Effector memory CD4-positive, alpha-beta T cell (primary cell): ENCODE measurements at regions not wholly inside any gene's neighbourhood (a gene's known extent, or its start where the extent isn't known, plus 50 kb on each side); places are given as distances from the start of the nearest gene placed in this dataset.

Experiments used
- DNase-seq, 3 donors: peaks; one replicate each; pipeline ENCODE4 v3.0.0-alpha.2; 2020
- H3K27ac ChIP-seq: 2 replicates; pipeline ENCODE4 v1.7.0; 2013; ENCODE audit warnings: mild to moderate bottlenecking, low read length, moderate library complexity; ENCODE audit not compliant: insufficient read depth, poor library complexity, severe bottlenecking
- H3K27me3 ChIP-seq: replicated peaks from 2 replicates; pipeline ENCODE4 v1.7.0; 2013; ENCODE audit warnings: mild to moderate bottlenecking, low read length; ENCODE audit not compliant: insufficient read depth, control insufficient read depth, poor library complexity, severe bottlenecking
- H3K36me3 ChIP-seq: 2 replicates; pipeline ENCODE4 v1.7.0; 2013; ENCODE audit warnings: mild to moderate bottlenecking, low read length, moderate library complexity; ENCODE audit not compliant: control insufficient read depth, insufficient read depth
- H3K4me1 ChIP-seq: 2 replicates; pipeline ENCODE4 v1.7.0; 2013; ENCODE audit warnings: low read length, mild to moderate bottlenecking; ENCODE audit not compliant: control insufficient read depth, insufficient read depth, poor library complexity, severe bottlenecking
- H3K4me3 ChIP-seq: 2 replicates; pipeline ENCODE4 v1.7.0; 2013; ENCODE audit warnings: low read length, low read depth, mild to moderate bottlenecking; ENCODE audit not compliant: insufficient read depth, poor library complexity, severe bottlenecking
- H3K9me3 ChIP-seq: 2 replicates; pipeline ENCODE4 v1.7.0; 2013; ENCODE audit warnings: mild to moderate bottlenecking, low read length, moderate library complexity; ENCODE audit not compliant: control insufficient read depth

- Histone ChIP-seq H3K9me3 (peaks cover 11% of the 10 kb centered on the region), H3K27me3 (no peaks in the 10 kb centered on the region), H3K27ac (no peak overlapping the region), H3K36me3 (peaks cover 3% of the 10 kb centered on the region), H3K4me1 (no peaks in the 10 kb centered on the region), H3K4me3 (no peak overlapping the region)
- DNase-seq = no peak
Measured at GRCh38 chr2:18639756-18640453, 50.5 kb upstream of the NT5C1B start.
